ENCODE measurements at regions not wholly inside any gene's neighbourhood (a gene's known extent, or its start where the extent isn't known, plus 50 kb on each side); places are given as distances from the start of the nearest gene placed in this dataset.
"Not testable (repeated sequence)": the region's sequence is repeated elsewhere in the genome, so short reads cannot be mapped to it uniquely, and the experiment has no call there.

DNA sequence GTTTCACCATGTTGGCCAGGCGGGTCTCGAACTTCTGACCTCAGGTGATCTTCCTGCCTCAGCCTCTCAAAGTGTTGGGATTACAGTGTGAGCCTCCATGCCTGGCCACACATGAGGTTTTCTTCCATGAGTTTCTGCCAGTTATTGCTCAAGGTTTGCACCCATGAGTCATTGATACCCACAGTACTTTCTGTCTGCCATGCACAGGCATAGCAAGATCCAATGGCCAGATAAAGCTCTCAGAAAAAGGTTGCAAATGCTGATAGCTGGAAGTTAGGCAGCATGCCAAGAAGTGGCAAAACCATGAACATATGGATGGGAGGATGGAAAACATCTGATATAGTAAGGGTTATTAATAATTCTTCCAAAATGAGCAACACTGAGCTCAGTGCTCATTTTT is 298.7 kb upstream of the NRG3 start:
- DNase-seq (ENCODE audit: low read depth) = no peak

DNA sequence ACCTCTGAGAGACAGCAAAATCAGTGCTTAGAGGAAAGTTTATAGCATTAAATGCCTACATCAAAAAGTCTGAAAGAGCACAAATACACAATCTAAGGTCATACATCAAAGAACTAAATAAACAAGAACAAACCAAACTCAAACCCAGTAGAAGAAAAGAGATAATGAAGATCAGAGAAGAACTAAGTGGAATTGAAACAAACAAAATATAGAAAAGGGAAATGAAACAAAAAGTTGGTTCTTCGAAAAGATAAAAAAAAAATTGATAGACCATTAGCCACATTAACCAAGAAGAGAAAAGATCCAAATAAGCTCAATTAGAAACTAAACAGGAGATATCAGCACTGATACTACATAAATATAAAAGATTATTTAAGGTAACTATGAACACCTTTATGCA is 280.0 kb upstream of the NRG3 start:
- no peak for DNase-seq (ENCODE audit: low read depth)

DNA sequence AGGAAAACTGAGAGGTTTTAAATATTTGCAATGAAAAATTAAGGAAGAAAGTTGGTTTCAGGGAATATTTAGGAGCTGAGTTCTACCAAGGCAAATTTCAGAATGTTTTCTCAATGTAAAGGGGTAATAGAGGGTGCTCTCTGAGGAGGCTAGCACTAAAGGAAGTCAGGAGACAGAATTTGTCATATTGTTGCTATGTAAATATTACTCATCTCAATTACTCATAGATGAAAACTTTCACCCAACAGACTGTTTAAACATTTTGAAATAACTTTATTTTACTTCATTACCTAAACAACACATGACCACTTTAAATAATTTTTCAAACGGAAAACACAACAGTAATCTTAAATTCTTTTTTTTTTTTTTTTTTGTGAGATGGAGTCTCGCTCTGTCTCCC is 274.8 kb upstream of the NRG3 start:
- peak; percentile 11 for DNase-seq (ENCODE audit: low read depth)

DNA sequence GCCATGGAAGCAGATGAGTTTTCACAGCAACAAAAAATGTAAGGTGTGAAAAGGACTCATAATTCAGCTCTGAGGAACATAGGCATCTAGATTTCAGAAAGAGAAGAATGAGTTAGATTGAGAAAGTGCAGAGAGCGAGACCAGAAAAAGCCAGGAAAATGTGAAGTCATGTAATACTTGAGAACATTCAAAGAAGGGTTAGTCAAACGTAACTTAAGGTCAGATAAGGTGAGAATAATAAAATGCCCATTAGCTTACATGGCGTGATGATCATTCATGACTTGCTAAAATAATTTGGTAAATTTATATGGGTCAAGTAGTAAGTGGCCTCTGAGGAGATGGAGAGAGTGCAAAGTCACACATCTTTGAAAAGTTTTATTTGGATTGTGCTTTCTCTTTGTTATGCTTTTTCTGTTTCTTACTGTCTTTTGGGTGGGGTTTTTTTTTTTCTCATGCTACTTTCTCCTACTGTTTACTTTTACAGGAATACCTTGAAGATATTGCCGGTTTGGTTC is 271.8 kb upstream of the NRG3 start:
- DNase-seq (ENCODE audit: low read depth) = no peak

DNA sequence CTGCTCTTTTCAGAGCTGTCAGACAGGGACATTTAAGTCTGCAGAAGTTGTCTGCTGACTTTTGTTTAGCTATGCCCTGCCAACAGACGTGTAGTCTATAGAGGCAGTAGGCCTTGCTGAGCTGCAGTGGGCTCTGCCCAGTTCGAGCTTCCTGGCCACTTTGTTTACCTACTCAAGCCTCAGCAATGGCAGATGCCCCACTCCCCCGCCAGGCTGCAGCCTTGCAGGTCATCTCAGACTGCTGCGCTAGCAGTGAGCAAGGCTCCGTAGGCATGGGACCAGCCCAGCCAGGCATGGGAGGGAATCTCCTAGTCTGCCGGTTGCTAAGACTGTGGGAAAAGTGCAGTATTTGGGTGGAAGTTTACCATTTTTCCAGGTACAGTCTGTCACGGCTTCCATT is 230.5 kb upstream of the NRG3 start:
- not testable (repeated sequence) for DNase-seq (ENCODE audit: low read depth)

DNA sequence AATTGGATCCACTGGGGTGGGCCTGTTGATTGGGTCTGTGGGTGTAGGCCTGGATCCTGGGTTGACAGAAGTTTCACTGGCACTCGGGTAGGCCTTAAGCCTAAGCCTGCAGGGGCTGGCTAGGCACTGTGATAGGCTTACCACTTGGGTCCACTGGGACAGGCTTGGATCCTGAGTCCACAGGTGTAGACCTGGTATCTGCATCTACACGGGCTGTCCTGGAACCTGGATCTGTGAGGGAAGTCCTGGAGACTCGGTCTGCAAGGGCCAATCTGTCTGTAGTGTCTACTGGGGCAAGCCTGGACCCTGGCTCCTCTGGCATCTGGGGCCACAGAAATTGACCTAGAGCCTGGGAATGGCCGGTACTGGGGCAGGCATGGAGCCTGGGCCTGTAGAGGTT is 219.0 kb upstream of the NRG3 start:
- no peak for DNase-seq (ENCODE audit: low read depth)

DNA sequence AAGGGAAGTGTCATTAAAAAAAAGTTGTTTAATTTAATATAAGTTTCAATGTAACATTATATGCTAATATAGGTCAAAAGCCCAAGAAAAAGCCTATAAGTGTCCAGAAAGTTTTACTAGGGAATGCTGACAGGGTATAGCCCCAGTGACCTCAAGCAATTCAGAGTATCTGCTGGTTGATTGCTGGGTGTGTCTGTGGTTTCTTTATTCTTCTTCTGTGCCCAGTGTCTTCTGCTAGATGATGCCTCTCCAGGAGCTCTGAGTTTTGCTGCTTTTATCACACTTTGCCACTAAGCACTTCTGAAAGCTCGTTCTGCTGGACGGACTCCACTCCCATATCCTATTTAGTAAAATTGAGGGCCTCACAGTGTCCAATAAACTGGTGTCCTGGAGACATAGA is 212.2 kb upstream of the NRG3 start:
- no peak for DNase-seq (ENCODE audit: low read depth)

DNA sequence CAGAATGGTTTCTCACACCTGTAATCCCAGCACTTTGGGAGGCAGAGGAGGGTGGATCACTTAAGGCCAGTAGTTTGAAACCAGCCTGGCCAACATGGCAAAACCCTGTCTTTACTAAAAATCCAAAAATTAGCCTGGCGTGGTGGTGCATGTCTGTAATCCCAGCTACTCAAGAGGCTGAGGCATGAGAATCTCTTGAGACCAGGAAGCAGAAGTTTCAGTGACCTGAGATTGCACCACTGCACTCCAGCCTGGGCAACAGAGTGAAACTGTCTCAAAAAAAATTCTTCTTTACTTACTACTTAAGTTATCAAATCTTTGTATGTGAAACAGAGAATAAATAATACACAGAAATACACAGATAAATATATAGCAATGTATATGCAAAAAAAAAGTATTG is 210.2 kb upstream of the NRG3 start:
- not testable (repeated sequence) for DNase-seq (ENCODE audit: low read depth)

DNA sequence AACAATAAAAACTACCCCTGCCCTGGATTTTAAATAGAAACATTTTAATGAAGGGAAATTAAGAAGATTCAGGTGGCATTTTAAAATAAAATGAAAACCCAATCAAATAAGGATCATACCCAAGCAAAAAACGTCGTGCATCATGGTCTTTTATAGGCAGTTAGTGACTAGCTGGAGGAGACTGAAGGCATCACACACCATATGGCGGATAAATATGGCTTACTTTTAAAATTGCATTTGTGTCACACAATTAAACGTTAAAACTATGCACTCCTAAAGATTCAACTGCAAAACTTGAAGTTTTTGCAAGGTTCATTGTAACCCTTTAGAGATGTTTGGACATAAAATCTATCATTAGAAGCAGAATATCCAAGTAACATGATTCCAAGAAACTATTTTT is 200.1 kb upstream of the NRG3 start:
- no peak for DNase-seq (ENCODE audit: low read depth)

DNA sequence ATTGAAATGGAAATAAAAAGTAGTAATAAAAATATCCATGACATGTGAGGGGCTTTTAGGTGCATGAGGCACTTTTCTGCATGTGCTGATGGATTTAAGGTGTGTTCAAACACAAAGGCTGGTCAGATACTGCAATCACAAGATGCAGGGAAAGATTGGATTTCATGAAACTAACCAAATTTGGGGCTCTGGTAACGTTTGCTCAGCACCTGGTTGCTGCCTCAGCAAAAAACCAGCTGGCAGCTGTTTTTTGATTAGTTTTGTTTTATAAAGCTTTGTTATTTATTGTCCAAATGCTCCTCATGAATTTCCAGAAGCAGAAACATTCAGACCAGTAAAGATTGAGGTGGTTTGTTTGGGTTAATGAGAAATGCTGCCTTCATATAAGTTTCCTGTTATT is 195.7 kb upstream of the NRG3 start:
- DNase-seq (ENCODE audit: low read depth) = no peak

DNA sequence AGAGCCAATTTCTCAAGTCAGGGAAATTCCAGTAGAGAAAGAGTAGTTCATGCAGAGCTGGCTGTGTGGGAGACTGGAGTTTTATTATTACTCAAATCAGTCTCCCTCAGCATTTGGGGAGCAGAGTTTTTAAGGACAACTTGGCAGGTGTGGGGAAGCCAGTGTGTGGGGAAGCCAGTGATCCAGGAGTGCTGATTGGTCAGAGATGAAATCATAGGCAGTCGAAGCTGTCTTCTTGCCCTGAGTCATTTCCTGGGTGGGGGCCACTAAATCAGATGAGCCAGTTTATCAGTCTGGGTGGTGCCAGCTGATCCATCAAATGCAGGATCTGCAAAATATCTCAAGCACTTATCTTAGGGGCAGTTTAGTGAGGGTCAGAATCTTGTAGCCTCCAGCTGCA is 194.6 kb upstream of the NRG3 start:
- DNase-seq (ENCODE audit: low read depth) = peak; percentile 10

DNA sequence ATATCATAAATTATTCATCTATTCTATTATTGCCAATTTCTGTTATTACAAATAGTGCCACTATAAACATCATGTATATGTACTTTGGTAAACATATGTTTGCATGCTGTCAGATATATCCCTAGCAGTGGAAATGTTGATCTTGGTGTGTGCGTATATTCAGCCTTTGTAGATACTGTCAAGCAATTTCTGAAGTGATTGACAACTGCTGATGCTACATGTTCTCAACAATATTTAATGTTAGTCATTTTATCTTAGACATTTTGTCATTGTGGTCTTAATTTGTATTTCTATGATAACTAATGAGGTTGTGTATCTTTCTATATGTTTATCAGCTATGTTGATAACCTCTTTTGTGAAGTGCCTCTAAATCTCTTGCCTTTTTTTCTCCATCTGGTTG is 186.5 kb upstream of the NRG3 start:
- no peak for DNase-seq (ENCODE audit: low read depth)

DNA sequence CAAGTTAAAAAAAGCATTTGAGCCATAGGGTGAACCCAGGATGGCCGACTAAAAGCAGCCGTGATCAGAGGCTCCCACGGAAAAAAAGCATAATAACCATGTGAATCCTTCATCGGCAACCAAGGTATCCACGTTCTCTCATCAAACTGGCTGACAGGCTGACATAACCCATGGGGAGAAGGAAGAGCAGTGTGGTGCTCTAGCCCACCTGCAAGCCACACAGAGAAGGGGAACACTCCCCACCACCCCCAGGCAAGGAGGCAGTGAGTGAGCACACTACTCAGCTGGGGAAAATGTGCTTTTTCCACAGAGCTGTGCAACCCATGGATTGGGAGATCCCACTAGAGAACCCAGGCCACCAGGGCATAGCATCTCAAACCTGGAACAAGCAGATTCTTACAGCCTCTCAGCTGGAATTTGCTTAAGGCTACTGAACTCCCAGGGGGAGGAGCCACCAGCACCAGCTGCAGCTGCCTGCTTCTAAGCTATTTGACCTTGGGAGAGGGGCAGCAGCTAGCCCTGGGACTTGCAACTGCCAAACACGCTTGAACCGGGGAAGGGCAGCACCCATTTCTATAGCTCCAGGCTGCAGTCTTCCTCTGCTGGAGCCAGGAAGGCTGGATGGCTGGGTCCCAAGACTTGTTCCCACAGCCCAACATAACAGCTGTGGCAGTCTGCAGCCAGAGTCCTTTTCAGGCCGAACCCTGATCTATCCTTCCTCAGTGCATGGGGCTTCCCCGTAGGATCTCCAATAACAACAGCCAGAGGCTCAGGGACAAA is 178.2 kb upstream of the NRG3 start:
- DNase-seq (ENCODE audit: low read depth) = no peak

DNA sequence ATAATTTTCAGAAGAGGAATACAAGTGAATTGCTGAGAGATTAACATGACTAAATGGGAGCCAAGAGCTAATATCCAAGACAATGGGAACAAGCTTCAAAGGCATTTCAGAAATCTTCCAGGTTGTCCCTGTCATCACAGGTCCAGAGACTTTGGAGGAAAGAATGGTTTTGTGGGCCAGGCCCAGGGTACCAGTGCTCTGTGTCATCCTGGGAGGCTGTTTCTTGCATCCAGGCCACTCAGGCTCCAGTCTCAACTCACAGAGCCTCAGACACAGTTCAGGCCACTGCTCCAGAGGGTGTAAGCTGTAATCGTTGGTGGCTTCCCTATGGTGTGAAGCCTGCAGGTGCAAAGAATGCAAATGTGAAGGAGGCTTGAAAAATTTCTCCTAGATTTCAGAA is 170.4 kb upstream of the NRG3 start:
- no peak for DNase-seq (ENCODE audit: low read depth)

DNA sequence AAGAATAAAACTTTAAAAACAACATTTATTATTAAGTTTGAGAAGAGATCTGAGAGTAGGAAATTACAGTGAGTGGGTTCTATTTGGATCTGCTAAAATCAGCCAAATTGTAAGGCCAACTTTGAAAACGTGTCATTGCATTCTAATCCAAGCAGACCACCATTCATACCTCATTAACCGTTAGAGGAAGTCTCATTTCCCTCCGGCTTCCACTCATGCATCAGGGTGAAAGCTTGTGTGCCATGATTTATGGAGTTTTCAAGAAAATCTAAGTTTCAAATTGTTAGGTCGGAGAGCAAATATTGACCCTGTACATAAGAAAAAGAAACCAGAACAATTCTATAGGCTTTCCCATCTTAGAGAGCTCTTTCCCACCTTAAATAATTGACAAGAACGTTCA is 166.6 kb upstream of the NRG3 start:
- no peak for DNase-seq (ENCODE audit: low read depth)

DNA sequence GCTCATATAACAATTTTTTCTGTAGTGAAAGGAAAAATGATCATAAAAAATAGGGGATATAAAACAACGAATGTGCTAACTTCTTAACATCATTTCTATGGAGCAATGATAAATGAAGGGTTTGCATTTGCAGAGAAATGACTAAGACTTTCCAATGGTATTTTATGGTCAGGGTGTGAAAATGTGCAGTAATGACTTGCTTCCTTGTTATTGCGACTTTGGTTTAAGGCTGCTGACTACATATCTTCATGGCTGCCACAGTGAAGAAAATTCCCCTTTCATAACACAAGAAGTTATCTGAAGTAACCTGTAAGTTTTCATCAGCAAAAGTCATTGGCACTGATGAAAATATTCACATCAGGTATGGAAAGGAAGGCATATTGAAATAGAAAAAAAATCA is 166.1 kb upstream of the NRG3 start:
- DNase-seq (ENCODE audit: low read depth) = no peak

DNA sequence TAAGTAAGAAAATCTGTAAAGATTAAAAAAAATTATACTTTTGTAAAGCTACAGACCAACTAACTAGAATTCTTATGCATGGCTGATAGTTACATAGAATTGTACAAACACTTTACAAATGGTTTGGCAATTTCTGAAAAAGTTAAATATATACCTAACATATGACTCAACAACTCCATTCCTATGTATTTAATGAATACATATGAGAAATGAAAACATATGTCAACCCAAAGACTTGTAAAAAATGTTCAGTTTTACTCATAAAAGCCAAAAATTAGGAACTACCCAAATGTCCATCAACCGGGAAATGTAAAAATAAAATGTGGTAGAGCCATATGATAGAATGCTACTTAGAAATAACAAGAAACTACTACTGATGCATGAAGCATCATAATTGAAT is 152.6 kb upstream of the NRG3 start:
- no peak for DNase-seq (ENCODE audit: low read depth)

DNA sequence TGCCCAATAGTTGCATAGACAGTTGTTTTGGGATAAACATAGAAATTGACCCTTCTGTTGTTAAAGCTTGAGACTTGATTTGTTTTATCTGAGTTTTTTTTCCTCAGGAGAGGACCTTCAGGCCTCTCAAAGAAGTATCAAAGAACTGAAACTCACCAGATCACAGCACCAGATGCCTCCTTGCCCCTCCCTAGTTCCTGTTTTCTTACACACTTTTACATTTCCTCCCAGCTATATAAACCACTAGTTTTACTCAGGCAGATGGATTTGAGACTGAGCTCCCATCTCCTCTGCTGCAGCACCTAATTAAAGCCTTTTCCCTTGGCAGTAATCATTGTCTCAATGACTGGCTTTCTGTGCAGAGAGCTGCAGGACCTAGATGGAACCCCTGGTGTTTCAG is 150.6 kb upstream of the NRG3 start:
- no peak for DNase-seq (ENCODE audit: low read depth)

DNA sequence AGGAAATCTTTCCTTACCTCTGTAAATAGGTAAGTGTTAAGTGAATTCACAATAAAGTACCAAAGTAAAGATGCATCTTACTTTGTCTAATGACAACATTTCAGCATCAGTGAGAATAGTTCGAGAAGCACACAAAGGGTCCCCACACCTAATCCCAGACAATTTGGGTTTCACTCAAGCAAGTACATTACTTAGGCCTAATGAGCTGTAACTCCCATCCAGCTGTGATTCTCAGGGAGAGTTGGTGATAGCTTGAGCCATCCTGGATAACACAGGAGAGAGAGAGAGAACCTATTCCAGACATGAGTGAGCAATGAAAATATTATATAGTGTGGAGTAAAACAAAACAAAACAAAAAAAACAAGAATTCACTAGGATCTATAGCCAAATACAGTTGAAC is 149.1 kb upstream of the NRG3 start:
- no peak for DNase-seq (ENCODE audit: low read depth)

DNA sequence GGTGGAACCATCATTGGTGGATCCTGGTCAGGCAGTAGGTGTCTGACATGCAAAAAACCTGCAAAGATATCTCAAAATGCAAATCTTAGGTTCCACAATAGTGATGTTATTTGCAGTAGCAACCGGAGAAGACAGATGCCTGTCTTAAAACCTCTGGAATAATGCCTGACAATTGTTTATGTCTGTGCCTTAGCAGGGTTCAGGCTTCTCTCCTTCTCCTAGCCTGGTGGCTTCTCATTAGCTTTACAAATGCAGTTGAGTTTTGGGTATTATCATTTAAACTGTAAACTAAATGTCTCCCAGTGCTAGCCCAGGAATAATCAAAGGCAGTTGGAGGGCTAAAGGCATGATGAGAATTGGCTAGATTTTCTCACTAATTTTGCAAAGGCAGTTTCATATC is 146.3 kb upstream of the NRG3 start:
- no peak for DNase-seq (ENCODE audit: low read depth)

DNA sequence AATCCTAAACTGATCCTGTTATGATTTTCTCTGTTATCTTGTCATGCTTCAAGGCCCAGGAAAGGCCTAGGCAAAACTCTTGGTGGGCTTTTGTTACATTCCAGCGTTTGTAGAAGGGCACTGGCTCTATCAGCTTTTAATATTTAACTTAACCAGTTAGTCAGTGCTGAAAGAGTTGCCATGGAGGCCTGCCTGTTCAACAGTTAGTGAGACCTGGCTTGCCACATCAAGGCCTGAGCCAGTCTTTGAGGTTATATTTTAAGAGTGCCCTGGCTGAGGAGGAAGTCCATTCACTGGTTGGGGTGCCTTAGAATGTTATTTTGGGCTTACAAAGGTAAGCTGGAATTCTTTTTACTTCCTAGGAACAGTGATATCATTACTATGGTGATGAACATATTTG is 144.1 kb upstream of the NRG3 start:
- DNase-seq (ENCODE audit: low read depth) = no peak

DNA sequence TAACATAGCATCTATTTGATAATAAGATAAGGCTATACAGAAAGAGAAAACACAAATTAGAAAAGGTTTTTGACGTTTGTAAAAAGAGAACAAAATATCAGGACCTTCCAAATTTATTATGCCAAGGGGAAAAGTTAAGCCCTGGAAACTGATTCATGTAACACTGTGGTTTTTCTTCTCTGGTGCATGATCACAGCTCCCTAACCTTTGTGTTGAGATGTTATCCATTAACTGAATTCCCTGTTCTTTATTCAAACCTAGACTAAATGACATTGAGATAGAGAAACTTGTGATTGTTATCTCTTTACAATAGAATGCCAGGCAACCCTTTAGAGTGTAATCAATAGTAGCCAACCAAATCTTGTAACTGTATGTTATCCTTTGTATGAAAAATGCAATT is 141.5 kb upstream of the NRG3 start:
- DNase-seq (ENCODE audit: low read depth) = no peak

DNA sequence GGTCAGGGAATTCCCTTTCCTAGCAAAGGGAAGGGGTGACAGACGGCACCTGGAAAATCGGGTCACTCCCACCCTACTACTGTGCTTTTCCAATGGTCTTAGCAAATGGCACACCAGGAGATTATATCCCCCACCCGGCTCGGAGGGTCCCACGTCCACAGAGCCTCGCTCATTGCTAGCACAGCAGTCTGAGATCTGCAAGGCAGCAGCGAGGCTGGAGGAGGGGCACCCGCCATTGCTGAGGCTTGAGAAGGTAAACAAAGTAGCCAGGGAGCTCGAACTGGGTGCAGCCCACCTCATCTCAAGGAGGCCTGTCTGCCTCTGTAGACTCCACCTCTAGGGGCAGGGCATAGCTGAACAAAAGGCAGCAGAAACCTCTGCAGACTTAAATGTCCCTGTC is 139.8 kb upstream of the NRG3 start:
- not testable (repeated sequence) for DNase-seq (ENCODE audit: low read depth)

DNA sequence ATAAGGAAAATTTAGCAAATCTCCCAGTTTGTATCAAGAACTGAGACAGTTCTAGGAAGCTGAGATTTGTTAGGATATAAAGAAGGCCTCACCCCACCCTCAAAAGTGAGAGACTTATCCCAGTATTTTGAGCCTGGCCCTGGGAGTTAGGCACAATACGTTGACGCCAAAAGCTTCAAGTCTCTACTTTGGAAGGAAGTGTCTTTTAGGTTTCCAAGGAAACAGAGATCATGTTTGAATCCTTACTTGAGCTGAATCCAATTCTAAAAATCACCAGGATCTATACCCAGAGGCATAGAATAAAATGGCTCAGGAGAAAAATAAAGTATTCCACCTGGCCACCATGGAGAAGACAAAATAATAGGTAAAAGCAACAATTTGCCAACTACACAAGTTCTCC is 115.9 kb upstream of the NRG3 start:
- DNase-seq (ENCODE audit: low read depth) = no peak
